C4-2B (cell line): ENCODE measurements at regions not wholly inside any gene's neighbourhood (a gene's known extent, or its start where the extent isn't known, plus 50 kb on each side); places are given as distances from the start of the nearest gene placed in this dataset.

ENCODE experiments used
- CTCF ChIP-seq: fragments of 450-650 bp; conservative IDR thresholded peaks from 2 replicates; pipeline ENCODE4 v1.5.1; 2017; ENCODE audit warnings: mild to moderate bottlenecking
- ZFX ChIP-seq: fragments of 450-650 bp; IDR thresholded peaks from 2 replicates; pipeline ENCODE4 v1.6.1; 2017

- TF ChIP-seq CTCF: no peak
- TF ChIP-seq ZFX: no peak
These were observed 643.0 kb upstream of the FAM98A start for GRCh38 chr2:34241905-34242762.
